ENCODE measurements at regions not wholly inside any gene's neighbourhood (a gene's known extent, or its start where the extent isn't known, plus 50 kb on each side); places are given as distances from the start of the nearest gene placed in this dataset.

DNA sequence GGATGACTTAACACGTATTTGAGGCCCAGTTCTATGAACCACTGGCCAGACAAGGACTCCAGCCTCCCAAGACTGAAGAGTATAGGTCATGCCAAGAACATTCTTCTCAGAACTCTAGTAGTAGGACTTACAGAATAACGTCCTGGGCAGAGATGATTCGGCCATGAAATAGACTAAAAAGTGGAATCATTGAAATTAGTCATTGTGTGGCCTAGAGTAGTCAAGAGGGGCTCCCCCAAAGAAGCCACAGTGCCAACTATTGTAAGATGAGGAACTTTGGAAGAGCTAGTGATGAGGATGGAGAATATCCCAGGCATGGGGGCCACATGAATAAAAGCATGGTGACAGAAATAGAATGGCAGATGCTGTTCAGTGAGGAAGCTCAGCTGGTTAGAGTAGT, 101.1 kb downstream of the TRIB2 start:
- TF ChIP-seq, protein P1, sequence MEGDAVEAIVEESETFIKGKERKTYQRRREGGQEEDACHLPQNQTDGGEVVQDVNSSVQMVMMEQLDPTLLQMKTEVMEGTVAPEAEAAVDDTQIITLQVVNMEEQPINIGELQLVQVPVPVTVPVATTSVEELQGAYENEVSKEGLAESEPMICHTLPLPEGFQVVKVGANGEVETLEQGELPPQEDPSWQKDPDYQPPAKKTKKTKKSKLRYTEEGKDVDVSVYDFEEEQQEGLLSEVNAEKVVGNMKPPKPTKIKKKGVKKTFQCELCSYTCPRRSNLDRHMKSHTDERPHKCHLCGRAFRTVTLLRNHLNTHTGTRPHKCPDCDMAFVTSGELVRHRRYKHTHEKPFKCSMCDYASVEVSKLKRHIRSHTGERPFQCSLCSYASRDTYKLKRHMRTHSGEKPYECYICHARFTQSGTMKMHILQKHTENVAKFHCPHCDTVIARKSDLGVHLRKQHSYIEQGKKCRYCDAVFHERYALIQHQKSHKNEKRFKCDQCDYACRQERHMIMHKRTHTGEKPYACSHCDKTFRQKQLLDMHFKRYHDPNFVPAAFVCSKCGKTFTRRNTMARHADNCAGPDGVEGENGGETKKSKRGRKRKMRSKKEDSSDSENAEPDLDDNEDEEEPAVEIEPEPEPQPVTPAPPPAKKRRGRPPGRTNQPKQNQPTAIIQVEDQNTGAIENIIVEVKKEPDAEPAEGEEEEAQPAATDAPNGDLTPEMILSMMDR (IDR thresholded peaks at IDR 0.05; ENCODE audit: insufficient read depth, low read depth, low read length, missing control alignments) = no peak
- H3K4me3 ChIP-seq (ENCODE audit: low read depth, low read length) = no peak overlapping the region
- DNase-seq (ENCODE audit: low read depth) = no peak

DNA sequence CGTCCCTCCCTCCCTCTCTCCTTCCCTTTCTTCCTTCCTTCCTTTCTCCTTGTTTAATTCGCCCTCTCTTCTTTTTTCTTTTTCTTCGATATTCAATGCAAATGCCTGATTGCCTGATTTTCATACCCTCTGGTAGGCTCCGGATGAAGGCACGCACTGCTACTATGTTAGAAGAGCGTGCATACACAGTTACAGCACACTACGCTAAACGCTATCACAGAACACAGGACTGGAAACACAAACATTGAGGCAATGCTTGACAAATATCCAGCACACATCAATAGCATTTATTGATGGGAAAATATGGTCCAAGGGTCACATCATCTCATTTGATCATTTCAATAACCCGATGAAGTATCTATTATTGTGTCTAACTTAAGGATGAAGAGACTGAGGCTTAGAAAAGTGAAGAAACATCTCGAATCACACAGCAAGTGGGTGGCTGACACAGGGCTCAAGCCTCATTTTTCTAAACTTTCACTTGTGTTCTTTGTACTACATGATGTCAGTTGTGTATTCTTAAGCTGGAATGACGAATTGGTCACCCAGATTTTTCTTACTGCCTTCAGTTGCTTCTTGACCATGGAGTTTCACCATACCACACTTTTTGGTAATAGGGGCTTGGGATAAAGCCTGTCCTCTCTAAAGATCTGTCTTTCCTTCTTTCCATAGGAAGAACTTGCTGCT, 101.8 kb downstream of the TRIB2 start:
- TF ChIP-seq, protein P1 (IDR thresholded peaks at IDR 0.05; ENCODE audit: insufficient read depth, low read depth, low read length, missing control alignments) = no peak
- DNase-seq (ENCODE audit: low read depth) = no peak
- H3K4me3 ChIP-seq (ENCODE audit: low read depth, low read length) = no peak overlapping the region

GRCh38 chr2:12819103-12819475, 102.4 kb downstream of the TRIB2 start:
- TF ChIP-seq, protein P1 (IDR thresholded peaks at IDR 0.05; ENCODE audit: insufficient read depth, low read depth, low read length, missing control alignments) = no peak
- no peak for DNase-seq (ENCODE audit: low read depth)
- H3K4me3 ChIP-seq (ENCODE audit: low read depth, low read length) = no peak overlapping the region

GRCh38 chr2:12819721-12820120, 103.0 kb downstream of the TRIB2 start:
- TF ChIP-seq, protein P1 (IDR thresholded peaks at IDR 0.05; ENCODE audit: insufficient read depth, low read depth, low read length, missing control alignments) = no peak
- no peak for DNase-seq (ENCODE audit: low read depth)
- H3K4me3 ChIP-seq (ENCODE audit: low read depth, low read length) = no peak overlapping the region

GRCh38 chr2:12821656-12822055, 104.9 kb downstream of the TRIB2 start:
- H3K4me3 ChIP-seq (ENCODE audit: low read depth, low read length) = no peak overlapping the region
- DNase-seq (ENCODE audit: low read depth) = no peak
- TF ChIP-seq, protein P1 (IDR thresholded peaks at IDR 0.05; ENCODE audit: insufficient read depth, low read depth, low read length, missing control alignments) = no peak

DNA sequence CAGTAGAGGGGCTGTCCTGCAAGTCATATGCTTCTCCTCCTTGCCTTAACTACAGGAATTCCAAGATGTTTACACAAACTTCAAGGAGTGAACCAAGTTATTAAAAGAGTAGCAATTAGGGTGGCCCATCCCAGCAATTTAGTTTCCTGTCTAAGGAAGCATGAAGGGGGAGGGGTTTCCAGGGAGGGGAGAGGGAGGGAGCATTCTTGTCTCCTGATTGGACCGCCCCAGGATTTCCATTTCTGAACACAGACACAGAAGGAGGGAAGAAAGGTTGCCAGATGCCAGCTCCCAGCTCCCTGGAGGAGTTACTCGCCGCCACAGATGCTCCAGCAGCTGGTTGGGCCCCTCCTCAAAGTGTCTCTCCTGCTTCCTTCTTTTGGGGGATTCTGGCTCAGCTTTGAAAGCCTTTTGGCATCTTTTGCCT, 107.6 kb downstream of the TRIB2 start:
- TF ChIP-seq, protein P1 (IDR thresholded peaks at IDR 0.05; ENCODE audit: insufficient read depth, low read depth, low read length, missing control alignments) = no peak
- H3K4me3 ChIP-seq (ENCODE audit: low read depth, low read length) = no peak overlapping the region
- DNase-seq (ENCODE audit: low read depth) = no peak

DNA sequence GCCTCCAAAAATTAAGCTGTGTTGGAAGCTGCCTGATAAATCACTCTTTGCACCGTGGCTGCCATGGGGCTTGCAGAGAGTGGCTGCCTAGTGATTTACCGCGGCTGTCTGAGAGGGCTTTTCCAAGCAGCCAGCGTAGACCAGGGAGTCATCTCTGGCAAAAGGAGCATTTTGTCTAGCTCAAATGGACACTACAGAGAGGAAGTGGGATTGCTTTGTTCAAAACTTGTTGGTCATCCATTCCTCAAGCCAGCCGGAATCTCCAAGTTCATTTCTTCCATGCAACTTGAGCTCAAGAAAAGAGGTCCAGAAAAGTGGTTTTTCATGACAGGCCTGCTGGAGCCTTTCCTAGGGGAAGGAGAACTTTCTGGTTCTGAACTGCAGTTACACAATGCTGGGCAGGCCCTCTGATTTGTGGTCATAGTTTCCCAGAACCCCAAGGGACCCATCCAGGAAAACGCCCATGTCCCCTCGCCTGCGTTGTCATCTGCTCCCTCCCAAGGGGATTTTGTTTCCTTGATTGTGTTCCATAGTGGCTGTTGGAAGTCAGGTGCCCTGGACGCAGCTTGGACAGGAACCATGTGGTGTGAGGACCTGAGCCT, 108.1 kb downstream of the TRIB2 start:
- DNase-seq (ENCODE audit: low read depth) = no peak
- no peak overlapping the region for H3K4me3 ChIP-seq (ENCODE audit: low read depth, low read length)
- TF ChIP-seq, protein P1 (IDR thresholded peaks at IDR 0.05; ENCODE audit: insufficient read depth, low read depth, low read length, missing control alignments) = no peak
